ENCODE measurements at regions not wholly inside any gene's neighbourhood (a gene's known extent, or its start where the extent isn't known, plus 50 kb on each side); places are given as distances from the start of the nearest gene placed in this dataset.

DNA sequence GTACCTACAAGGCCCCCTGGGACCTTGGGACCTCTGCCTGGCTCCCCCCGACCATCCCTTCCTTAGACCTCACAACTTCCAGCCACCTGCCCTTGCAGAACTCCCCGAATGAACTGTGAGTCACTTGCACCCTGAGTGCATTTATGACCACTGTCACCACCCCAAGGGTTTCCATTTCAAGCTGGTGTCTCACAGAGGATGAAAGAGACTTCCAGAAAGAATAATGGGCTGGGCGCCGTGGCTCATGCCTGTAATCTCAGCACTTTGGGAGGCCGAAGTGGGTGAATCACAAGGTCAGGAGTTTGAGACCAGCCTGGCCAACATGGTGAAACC is 124.5 kb upstream of the CIBAR2 start:
- DNase-seq (ENCODE audit: low spot score): no peak
- TF ChIP-seq, protein P1, sequence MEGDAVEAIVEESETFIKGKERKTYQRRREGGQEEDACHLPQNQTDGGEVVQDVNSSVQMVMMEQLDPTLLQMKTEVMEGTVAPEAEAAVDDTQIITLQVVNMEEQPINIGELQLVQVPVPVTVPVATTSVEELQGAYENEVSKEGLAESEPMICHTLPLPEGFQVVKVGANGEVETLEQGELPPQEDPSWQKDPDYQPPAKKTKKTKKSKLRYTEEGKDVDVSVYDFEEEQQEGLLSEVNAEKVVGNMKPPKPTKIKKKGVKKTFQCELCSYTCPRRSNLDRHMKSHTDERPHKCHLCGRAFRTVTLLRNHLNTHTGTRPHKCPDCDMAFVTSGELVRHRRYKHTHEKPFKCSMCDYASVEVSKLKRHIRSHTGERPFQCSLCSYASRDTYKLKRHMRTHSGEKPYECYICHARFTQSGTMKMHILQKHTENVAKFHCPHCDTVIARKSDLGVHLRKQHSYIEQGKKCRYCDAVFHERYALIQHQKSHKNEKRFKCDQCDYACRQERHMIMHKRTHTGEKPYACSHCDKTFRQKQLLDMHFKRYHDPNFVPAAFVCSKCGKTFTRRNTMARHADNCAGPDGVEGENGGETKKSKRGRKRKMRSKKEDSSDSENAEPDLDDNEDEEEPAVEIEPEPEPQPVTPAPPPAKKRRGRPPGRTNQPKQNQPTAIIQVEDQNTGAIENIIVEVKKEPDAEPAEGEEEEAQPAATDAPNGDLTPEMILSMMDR (IDR thresholded peaks at IDR 0.05; ENCODE audit: unreplicated experiment): no peak
- H3K27ac Mint-ChIP-seq (ENCODE audit: unreplicated experiment): peak overlapping the region; percentile 48
- no peaks in the 10 kb centered on the region for H3K36me3 Mint-ChIP-seq (ENCODE audit: low read depth, unreplicated experiment)
- H3K4me3 Mint-ChIP-seq (ENCODE audit: unreplicated experiment): no peak overlapping the region
- H3K4me1 Mint-ChIP-seq (ENCODE audit: unreplicated experiment): peaks cover 2% of the 10 kb centered on the region
- H3K9me3 Mint-ChIP-seq (ENCODE audit: unreplicated experiment): no peaks in the 10 kb centered on the region
- H3K27me3 Mint-ChIP-seq (ENCODE audit: unreplicated experiment): peaks cover 8% of the 10 kb centered on the region

DNA sequence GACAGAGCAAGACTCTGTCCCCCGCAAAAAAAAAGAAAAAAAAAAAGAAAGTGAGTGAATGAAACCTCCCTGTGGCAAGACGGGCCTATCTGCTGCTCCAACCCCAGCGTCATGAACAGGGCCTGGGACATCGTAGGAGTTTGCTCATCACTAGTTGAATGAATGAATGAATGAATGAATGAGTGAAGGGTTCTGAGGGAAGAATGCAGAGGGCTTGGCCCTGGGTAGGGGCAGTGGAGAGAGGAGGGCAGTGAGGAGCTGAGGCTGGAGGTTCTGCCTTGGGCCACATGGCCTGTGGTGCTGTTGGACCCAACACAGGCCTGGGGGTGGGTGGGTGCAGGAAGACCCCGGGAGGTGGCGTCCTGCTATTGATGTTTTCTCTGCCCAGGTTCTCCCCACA is 125.5 kb upstream of the CIBAR2 start:
- Mint-ChIP-seq H3K4me3 (ENCODE audit: unreplicated experiment) (no peak overlapping the region), H3K27me3 (ENCODE audit: unreplicated experiment) (peaks cover 8% of the 10 kb centered on the region), H3K4me1 (ENCODE audit: unreplicated experiment) (peaks cover 2% of the 10 kb centered on the region), H3K27ac (ENCODE audit: unreplicated experiment) (peak overlapping the region; percentile 57), H3K9me3 (ENCODE audit: unreplicated experiment) (no peaks in the 10 kb centered on the region), H3K36me3 (ENCODE audit: low read depth, unreplicated experiment) (no peaks in the 10 kb centered on the region)
- DNase-seq (ENCODE audit: low spot score): no peak
- TF ChIP-seq, protein P1 (IDR thresholded peaks at IDR 0.05; ENCODE audit: unreplicated experiment): no peak

DNA sequence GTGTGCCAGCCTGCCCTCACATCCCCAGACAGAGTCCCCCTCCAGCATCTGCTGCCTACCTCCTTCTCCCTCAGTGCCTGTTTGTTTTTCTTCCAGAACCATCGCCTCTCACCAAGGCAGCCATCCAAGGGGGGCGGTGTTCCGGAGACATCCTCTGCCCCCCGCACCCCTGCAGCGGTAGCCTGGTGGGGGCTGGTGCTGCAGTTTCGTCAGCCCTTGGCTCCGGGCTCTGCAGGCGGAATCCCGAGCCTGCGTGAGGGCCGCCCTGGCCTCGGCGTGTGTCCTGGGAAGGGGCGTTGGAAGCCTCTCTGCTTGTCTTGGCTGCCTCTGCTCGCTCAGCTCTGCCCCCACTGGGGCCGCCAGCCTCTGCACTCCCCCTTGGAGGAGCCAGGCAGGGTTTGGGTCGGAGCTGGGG is 126.0 kb upstream of the CIBAR2 start:
- Mint-ChIP-seq H3K4me3 (ENCODE audit: unreplicated experiment) (no peak overlapping the region), H3K4me1 (ENCODE audit: unreplicated experiment) (peaks cover 2% of the 10 kb centered on the region), H3K9me3 (ENCODE audit: unreplicated experiment) (no peaks in the 10 kb centered on the region), H3K27ac (ENCODE audit: unreplicated experiment) (no peak overlapping the region), H3K27me3 (ENCODE audit: unreplicated experiment) (peaks cover 10% of the 10 kb centered on the region), H3K36me3 (ENCODE audit: low read depth, unreplicated experiment) (no peaks in the 10 kb centered on the region)
- DNase-seq (ENCODE audit: low spot score): peak; percentile 40
- TF ChIP-seq, protein P1 (IDR thresholded peaks at IDR 0.05; ENCODE audit: unreplicated experiment): no peak

DNA sequence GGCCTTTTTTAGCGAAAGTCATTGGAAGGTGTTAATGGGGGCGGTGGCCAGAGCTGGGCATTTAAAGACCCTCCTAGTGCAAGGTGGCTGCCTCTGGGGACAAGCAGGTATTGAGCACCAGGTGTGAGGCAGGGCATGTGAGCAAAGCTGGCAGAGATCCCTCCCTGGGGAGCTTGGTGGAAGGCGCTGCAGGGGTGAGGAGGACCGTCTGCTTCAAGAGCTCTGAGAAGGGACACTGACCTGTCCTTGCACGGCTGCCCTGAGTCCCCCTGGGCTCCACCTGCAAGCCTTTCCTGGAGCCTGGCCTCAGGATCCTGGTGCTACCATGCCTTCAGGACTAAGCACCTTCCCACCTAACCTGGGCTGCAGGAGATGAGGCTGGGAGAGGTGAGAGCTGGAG is 127.0 kb upstream of the CIBAR2 start:
- no peak for DNase-seq (ENCODE audit: low spot score)
- Mint-ChIP-seq H3K27ac (ENCODE audit: unreplicated experiment) (no peak overlapping the region), H3K27me3 (ENCODE audit: unreplicated experiment) (peaks cover 7% of the 10 kb centered on the region), H3K9me3 (ENCODE audit: unreplicated experiment) (no peaks in the 10 kb centered on the region), H3K4me1 (ENCODE audit: unreplicated experiment) (peaks cover 2% of the 10 kb centered on the region), H3K36me3 (ENCODE audit: low read depth, unreplicated experiment) (no peaks in the 10 kb centered on the region), H3K4me3 (ENCODE audit: unreplicated experiment) (no peak overlapping the region)
- TF ChIP-seq, protein P1 (IDR thresholded peaks at IDR 0.05; ENCODE audit: unreplicated experiment): no peak

DNA sequence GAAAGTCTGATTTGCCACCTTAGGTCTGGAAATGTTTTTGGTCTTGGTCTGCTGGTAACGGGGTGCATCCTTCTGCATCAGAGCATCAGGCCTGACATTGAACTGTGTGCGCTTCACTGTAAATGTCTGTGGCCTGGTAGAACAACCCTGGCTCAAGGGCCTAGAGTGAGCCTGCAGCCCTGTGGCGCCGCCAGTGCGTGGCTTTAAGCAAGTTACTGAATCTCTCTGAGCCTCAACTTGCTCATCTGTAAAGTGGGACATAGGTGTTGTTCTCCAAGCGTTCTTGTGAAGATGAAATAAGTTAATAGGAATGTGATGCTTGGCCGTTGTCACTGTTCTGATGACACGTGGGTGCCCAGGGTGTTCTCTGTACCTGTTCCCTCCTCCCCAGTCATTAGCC is 127.6 kb upstream of the CIBAR2 start:
- DNase-seq (ENCODE audit: low spot score): no peak
- Mint-ChIP-seq H3K27ac (ENCODE audit: unreplicated experiment) (no peak overlapping the region), H3K9me3 (ENCODE audit: unreplicated experiment) (no peaks in the 10 kb centered on the region), H3K36me3 (ENCODE audit: low read depth, unreplicated experiment) (no peaks in the 10 kb centered on the region), H3K27me3 (ENCODE audit: unreplicated experiment) (peaks cover 7% of the 10 kb centered on the region), H3K4me1 (ENCODE audit: unreplicated experiment) (peaks cover 2% of the 10 kb centered on the region), H3K4me3 (ENCODE audit: unreplicated experiment) (no peak overlapping the region)
- TF ChIP-seq, protein P1 (IDR thresholded peaks at IDR 0.05; ENCODE audit: unreplicated experiment): no peak

Measured in endothelial cell (in vitro differentiated cells).